Hindlimb muscle (tissue), 1 donor: ENCODE measurements at regions not wholly inside any gene's neighbourhood (a gene's known extent, or its start where the extent isn't known, plus 50 kb on each side); places are given as distances from the start of the nearest gene placed in this dataset.

ENCODE experiments used
- DNase-seq: peaks from one replicate; pipeline ENCODE4 v3.0.0-alpha.2; 2013

GRCh38 chr3:106783231-106783630 is 594.0 kb upstream of the CCDC54 start:
- DNase-seq: peak; percentile 31

DNA sequence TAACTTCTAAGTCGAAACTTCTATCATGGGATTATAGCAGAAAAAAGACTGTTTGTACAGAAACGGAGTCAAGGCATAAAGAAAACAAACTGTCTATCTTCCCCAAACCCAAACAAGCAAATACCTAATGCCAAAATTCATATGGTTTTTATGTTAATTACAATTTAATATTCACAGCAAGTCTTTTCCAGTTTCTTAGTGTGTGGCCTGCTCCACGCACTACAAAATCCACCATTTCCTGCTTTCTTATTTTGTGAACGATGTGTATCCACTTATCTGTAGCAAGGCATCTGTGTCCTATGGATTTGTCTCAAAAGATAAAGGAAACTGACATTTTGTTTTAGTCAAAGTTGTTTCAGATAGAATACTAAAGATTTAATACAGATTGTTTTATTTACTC is 588.0 kb upstream of the CCDC54 start:
- no peak for DNase-seq

DNA sequence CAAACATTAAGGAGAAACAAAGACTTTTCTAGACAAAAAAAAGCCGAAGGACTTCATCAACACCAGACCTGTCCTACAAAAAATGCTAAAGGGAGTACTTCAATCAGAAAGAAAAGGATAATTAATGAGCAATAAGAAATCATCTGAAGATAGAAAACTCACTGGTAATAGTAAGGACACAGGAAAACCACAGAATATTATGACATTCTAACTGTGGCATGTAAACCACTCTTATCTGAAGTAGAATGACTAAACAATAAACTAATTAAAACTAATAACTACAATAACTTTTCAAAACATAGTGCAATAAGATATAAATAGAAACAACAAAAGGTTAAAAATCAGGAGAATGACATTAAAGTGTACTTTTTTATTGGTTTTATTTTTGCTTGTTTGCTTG is 584.5 kb upstream of the CCDC54 start:
- no peak for DNase-seq

DNA sequence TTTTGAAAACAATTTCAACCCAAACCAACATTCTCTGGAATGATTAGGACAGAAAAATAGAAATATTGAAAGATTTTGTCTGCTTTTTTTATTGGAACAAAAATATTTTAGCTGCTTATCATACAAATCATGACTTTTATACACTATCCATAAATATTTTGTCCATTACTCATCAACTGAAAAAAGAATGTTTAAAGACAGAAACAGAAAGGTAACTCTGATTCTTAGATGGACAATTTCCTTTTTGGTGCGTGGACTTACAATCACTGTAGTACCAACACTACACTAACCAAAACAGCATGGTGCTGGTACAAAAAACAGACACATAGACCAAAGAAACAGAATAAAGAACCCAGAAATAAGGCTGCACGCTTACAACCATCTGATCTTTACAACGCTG is 582.8 kb upstream of the CCDC54 start:
- no peak for DNase-seq

DNA sequence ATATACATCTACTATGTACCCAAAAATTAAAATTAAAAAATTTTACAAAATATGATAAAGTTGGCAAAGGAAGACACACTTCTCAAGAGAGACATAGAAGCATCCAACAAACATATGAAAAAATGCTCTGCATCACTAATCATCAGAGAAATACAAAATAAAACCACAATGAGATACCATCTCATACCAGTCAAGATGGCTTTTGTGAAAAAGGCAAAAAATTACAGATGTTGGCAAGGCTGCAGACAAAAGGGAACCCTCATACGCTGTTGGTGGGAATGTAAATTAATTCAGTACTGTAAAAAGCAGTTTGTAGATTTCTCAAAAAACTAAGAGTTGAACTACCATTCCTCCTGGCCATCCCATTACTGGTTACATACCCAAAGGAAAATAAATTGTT is 581.7 kb upstream of the CCDC54 start:
- DNase-seq: no peak

DNA sequence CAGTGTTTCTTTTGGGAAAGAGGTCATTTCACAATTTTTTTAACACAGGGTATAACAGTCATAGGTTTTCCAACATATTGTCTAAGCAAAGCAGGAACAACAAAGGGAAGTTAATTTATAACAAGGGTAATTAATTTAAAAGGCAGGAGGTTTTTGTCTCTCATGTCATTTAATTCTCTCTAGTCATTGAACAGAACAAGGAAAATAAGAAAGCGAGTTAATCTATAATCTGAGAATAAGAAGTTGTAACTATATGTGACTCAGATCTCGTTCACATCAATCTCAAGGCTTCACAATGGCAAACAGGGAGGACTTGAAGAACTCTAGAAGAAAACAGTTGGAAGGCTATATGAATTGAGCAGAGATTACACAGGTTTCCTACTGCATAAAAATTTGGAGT is 579.8 kb upstream of the CCDC54 start:
- no peak for DNase-seq

GRCh38 chr3:106805625-106806024 is 571.6 kb upstream of the CCDC54 start:
- DNase-seq: no peak

DNA sequence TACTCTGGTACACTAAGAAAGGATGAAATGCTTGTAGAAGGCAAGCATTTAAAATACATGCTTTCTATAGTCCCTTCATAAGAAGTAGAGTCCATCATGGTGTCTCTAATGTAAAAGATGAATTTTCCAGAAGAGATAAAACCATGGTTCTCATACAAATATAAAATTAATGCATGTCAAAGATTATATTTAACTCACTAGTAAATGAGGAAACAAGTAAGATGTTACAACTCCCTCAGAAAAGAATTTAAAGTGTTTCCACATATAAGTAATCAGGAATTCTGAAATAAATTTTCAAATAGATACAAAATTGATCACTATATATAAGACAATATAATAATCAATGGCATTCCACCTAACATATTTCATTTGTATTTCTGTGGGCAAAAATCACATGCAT is 570.3 kb upstream of the CCDC54 start:
- no peak for DNase-seq

DNA sequence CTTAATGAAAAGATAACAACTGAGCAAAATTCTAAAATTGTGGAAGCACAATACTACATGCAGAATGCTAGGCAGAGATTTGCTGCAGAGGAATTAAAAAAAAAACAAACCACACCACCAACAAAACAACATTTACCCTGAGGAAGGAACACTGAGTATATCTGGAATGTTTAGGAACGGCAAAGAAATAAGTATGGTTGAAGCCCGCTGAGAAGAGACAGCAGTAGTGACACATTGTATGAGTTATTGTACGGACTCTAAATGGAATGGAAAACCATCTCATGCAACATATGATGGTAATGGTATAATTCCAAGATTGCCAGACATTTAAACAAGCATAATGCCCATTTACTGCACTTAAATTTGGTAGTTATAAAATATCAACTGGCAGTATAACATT is 568.2 kb upstream of the CCDC54 start:
- DNase-seq: no peak

GRCh38 chr3:106809623-106810299 is 567.5 kb upstream of the CCDC54 start:
- DNase-seq: no peak

- DNase-seq: peak; percentile 58
These were observed 566.9 kb upstream of the CCDC54 start for GRCh38 chr3:106810300-106810875.

DNA sequence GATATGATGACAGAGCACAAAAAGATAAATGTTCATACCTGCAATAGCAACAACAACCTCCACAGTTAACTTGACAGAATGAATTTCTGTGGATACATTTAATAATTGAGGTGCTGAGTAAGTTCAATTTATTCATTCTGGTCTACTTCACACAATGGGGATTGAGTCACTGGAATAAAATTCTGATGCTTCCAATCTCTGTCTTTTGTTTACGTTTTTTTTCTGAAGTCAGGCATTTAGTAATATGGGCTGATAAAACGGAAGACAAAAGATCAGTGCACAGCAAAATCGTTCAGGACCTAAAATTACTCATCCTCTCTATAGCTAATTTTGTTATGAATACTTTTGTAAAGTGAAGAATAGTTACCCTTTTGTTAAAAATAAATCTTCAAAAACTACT is 565.9 kb upstream of the CCDC54 start:
- DNase-seq: no peak

- DNase-seq: peak; percentile 63
These were observed 563.5 kb upstream of the CCDC54 start for GRCh38 chr3:106813742-106814141.

DNA sequence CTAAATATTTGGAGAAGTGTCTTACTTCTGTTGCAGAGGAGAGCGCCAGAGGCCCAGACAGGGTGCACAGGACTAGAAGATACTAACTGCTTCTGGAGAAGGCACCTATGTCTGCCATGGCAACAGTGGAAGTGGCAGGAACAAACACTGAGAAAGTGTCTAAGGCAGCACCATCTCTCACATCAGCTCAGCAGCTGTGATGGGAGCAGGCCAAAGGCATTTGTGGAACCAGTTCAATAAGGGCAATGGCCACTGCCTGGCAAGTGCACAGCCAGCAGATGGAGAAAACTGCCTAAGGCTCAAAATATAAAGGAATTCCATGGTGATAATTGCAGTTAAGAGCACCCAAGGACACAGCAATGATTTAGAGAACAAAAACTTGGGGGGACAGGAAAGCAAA is 563.0 kb upstream of the CCDC54 start:
- DNase-seq: peak; percentile 56

DNA sequence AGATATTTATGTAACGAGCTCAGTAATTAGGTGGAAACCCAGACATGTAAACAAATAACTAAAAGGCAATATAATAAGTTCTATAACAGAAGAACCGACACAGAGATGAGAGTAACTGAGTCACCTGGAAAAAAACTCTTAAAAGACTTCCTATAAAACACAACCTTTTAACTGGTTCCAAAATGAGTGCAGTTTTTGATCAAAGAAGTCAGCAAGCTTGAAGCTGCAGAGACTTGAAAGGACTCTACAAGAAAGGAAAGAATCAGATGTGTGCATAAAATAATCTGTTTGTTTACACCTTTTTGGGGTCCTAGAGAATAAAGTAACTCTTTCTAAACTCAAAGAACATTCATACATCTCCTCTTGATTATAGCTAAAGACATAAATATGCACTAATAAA is 560.4 kb upstream of the CCDC54 start:
- DNase-seq: no peak

DNA sequence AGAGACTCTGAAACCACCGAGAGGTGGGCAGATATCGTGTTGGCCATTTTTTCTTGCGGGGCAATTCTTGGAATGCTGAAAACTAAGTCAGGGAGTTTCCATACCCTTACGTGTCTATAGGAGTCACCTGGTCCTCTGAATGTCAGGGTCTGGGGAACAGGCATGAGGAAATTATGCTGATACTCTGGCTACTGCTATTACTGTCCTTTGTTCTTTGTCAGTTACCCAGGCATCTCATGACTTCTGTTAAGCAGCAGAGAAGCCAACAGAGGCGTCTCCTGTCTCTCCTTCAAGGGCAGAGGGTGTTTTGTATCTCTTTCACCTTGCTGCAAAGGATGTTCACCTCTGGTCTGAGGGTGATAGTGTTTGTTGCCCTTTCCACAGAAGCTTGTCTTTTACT is 559.5 kb upstream of the CCDC54 start:
- no peak for DNase-seq

DNA sequence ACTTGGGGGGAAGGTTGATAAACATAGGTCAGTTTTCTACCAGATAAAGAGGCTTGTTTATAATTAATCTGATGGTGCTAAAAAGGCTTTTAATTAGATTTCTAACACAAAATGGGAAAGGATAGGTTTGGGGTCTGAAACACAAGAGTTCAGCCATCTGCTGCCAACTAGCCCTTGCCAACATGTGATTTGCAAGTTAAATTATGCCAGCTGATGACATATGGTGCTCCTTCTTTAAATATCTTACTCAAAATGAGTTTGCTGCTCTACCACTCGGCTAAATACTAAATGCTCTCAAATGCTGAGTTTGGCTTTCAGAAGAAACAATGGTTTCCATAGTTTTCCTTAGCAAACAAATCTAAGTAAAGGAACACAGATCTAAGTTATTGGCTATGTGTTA is 557.8 kb upstream of the CCDC54 start:
- no peak for DNase-seq

DNA sequence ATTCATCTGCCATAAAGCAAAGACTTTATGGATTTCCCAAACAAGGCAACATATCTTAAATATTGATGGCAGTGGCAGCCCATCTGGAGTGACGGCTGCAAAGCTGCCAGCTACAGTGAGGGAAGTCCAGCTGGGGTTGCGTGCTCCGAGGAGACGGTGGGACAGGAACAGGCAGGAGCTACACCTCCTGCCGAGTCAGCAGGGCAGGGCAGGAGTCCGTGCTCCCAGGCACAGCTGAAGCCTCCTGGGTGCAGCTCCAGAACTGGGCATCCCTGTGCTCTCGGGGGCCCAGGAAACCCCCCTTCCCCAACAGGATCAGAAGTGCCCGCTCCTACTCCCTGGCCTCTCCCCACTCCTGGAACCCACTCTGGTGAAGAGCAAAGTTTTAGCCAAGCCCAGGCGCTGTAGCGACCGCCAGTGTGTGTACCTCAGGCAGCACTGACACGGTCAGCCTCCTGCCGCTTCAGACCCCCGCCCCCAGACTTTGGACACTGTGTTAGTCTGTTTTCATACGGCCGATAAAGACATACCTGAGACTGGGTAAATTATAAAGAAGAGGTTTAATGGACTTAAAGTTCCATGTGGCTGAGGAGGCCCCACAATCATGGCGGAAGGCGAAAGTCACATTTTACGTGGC is 556.4 kb upstream of the CCDC54 start:
- no peak for DNase-seq

DNA sequence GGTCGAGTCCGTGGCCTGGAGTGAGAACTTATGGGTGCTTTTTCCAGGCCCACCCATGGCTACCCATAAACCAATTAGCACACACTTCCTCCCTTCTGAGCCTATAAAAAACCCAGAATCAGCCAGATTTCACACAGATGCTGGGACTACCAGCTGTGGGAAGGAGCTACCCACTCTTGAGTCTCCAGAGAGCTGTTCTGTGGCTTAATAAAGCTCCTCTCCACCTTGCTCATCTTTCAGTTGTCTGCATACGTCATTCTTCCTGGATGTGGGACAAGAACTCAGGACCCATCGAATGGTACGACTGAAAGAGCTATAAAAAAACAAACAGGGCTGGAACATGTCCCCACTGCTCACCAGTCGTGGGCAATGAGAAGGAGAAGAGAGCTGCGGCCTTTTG is 555.4 kb upstream of the CCDC54 start:
- no peak for DNase-seq

DNA sequence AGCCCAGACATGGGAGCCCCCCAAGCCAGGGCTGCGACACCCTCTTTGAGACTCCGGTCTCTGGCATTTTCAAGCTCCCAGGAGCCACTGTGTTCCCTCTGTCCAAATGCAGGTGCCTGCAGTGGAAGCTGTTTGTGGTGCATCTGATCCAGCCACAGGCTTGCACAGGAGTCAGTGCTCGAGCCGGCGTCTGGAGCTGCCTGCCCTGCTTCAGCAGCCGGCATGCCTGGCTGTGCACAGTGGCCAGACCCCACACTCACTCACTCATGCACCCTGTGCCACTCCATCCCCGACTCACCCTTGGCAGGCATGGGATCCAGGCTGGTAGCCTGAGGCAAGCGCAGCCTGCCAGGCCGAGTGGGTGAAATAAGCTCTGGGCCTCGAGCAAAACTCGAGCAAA is 555.0 kb upstream of the CCDC54 start:
- no peak for DNase-seq

GRCh38 chr3:106823701-106824100 is 553.5 kb upstream of the CCDC54 start:
- no peak for DNase-seq

GRCh38 chr3:106824856-106825255 is 552.4 kb upstream of the CCDC54 start:
- no peak for DNase-seq

DNA sequence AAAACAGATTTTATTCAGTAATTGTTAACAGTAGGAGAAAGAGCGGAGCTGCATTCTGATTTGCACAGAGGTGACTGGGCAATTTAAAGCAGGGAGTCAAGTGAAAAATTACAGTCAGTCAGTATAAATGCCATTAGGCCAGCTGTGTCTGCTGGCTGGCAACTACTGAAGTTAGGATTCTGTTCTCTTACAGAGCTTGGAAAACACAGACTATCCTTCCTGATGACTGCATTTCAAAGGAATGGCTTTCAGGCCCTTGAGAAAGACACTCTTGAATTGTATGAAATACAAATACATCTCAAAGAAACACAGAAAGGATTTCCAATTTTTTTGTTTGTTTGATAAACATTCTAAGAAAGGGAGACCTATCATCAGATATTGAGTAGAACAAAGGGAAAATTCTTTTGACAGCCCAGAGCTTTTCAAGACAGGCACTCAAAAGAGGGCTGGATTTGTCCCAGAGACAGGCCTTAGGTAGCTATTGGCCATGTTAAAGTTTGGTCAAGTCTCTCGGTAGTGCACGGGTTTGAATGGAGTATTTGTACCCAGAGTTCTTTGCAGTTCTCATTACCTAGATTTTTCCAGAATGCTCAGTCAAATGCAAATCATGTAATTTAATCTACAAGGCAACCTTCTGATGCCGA is 551.2 kb upstream of the CCDC54 start:
- no peak for DNase-seq

- no peak for DNase-seq
These were observed 550.4 kb upstream of the CCDC54 start for GRCh38 chr3:106826791-106827311.
